WTC11 (cell line): ENCODE measurements at regions not wholly inside any gene's neighbourhood (a gene's known extent, or its start where the extent isn't known, plus 50 kb on each side); places are given as distances from the start of the nearest gene placed in this dataset.

Experiments used
- ATAC-seq: fragments of 200-7000 bp; cut with Tn5 transposase; 2 replicates; pipeline ENCODE4 v1.10.0; 2021; ENCODE audit warnings: mild to moderate bottlenecking, moderate library complexity
- CTCF ChIA-PET: fragments of 300-600 bp; sonication (Branson Sonifier 250); formaldehyde crosslinking; loops from one replicate; lab custom pipeline; 2021; ENCODE audit warnings: antibody characterized with exemption; lab: Charles Lee
- POLR2A ChIA-PET: fragments of 350-600 bp; sonication (Branson Sonifier 250); formaldehyde crosslinking; loops from one replicate; lab custom pipeline; 2021; ENCODE audit warnings: antibody characterized with exemption; lab: Charles Lee
- DNase-seq: peaks from one replicate; pipeline ENCODE4 v3.0.0; 2021; ENCODE audit warnings: low spot score
- H3K27ac Mint-ChIP-seq: 2 replicates; pipeline ENCODE4 v1.8.0; 2021; ENCODE audit warnings: mixed read lengths
- H3K27me3 Mint-ChIP-seq: 2 replicates; pipeline ENCODE4 v1.8.0; 2021; ENCODE audit warnings: low read depth, mild to moderate bottlenecking, moderate library complexity, mixed read lengths
- H3K36me3 Mint-ChIP-seq: 2 replicates; pipeline ENCODE4 v1.8.0; 2021; ENCODE audit warnings: mixed read lengths
- H3K4me1 Mint-ChIP-seq: 2 replicates; pipeline ENCODE4 v1.8.0; 2022; ENCODE audit warnings: mixed read lengths
- H3K4me3 Mint-ChIP-seq: 2 replicates; pipeline ENCODE4 v1.8.0; 2021; ENCODE audit warnings: mild to moderate bottlenecking, moderate library complexity, mixed read lengths
- H3K9me3 Mint-ChIP-seq: 2 replicates; pipeline ENCODE4 v1.8.0; 2021; ENCODE audit warnings: mixed read lengths
- AR ChIP-seq: fragments of 250-450 bp; sonication (Bioruptor Pico); IDR thresholded peaks from 2 replicates; pipeline ENCODE4 v1.9.0; 2021; ENCODE audit warnings: mild to moderate bottlenecking
- ATF2 ChIP-seq: sonication (generic); formaldehyde crosslinking; IDR thresholded peaks from 2 replicates; pipeline ENCODE4 v1.8.1; 2022; ENCODE audit warnings: low read depth, missing genetic modification reagents, borderline replicate concordance
- CREM ChIP-seq: sonication (generic); formaldehyde crosslinking; IDR thresholded peaks from 2 replicates; pipeline ENCODE4 v1.8.1; 2022; ENCODE audit warnings: mild to moderate bottlenecking, missing genetic modification reagents, moderate library complexity
- FOXP4 ChIP-seq: sonication (generic); formaldehyde crosslinking; IDR thresholded peaks from 2 replicates; pipeline ENCODE4 v1.8.0; 2022; ENCODE audit warnings: mild to moderate bottlenecking, missing genetic modification reagents
- STAT6 ChIP-seq: sonication (generic); formaldehyde crosslinking; conservative IDR thresholded peaks from 2 replicates; pipeline ENCODE4 v1.8.1; 2023; ENCODE audit warnings: mild to moderate bottlenecking, low read depth, missing genetic modification reagents, moderate library complexity
- USF2 ChIP-seq: sonication (generic); formaldehyde crosslinking; IDR thresholded peaks from 2 replicates; pipeline ENCODE4 v1.8.1; 2023; ENCODE audit warnings: mild to moderate bottlenecking, missing genetic modification reagents, moderate library complexity

GRCh38 chr3:24683633-24684384 lies 189.2 kb upstream of the THRB start (continued):
- TF ChIP-seq AR (CRISPR knock-in tag) (no peak), STAT6 (CRISPR knock-in tag) (no peak)

GRCh38 chr3:24684506-24685023 lies 189.9 kb upstream of the THRB start:
- H3K4me1 Mint-ChIP-seq, result peaks cover 36% of the 10 kb centered on the region
- peak overlapping the region; percentile 61; the same call in 1 of the 2 replicates for H3K27ac Mint-ChIP-seq

More at GRCh38 chr3:24684506-24685023, 189.9 kb upstream of the THRB start:
- ATAC-seq (peak; percentile 78), DNase-seq (peak; percentile 17)
- TF ChIP-seq ATF2 (no peak), USF2 (CRISPR knock-in tag) (no peak), CREM (CRISPR knock-in tag) (no peak), FOXP4 (CRISPR knock-in tag) (no peak)
- Mint-ChIP-seq H3K4me3 (peak overlapping the region; percentile 53), H3K36me3 (no peaks in the 10 kb centered on the region), H3K27me3 (no peaks in the 10 kb centered on the region), H3K9me3 (peaks cover 15% of the 10 kb centered on the region)
- ChIA-PET CTCF (interaction anchor here (0.6 to 2.7 kb wide), 15 partner anchors 10 to 685 kb away, joined by 3 to 18 read pairs (median 4); no protein-coding TSS in a partner anchor), POLR2A (interaction anchor here (0.5 to 0.6 kb wide), 2 partner anchors 786 to 1098 kb away, joined by 3 to 4 read pairs; partner anchors contain the start of gene NGLY1)
